ENCODE measurements at regions not wholly inside any gene's neighbourhood (a gene's known extent, or its start where the extent isn't known, plus 50 kb on each side); places are given as distances from the start of the nearest gene placed in this dataset.

DNA sequence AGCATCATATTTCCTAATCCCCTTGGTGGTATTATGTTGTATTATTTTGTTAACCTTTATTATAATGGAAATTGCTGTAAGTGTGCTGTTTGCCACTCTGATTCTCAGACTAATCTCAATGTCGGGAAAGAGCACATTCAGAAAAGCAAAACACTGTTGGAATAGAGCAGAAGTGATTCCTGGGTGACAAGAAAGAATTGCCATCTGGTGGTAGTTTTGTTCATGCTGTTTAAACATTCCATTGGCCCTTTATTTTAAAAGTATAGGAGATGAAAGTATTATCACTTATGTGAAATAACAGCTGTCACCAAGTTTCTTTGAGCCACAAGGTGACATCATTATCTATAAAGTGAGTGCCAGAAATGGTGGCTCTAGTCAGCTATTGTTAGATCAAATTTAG lies 301.3 kb upstream of the SGCD start:
- Histone ChIP-seq H3K9me1 (replicated peaks; ENCODE audit: control insufficient read depth, extremely low read depth, insufficient read depth, low read length) (no peaks in the 10 kb centered on the region), H3K4me1 (ENCODE audit: control insufficient read depth, extremely low read depth, insufficient read depth, low read length) (no peaks in the 10 kb centered on the region), H3K9me3 (replicated peaks; ENCODE audit: control insufficient read depth, insufficient read depth, low read length) (peaks cover 6% of the 10 kb centered on the region), H3K79me2 (ENCODE audit: control insufficient read depth, insufficient read depth, low read length) (no peaks in the 10 kb centered on the region), H3K4me2 (ENCODE audit: insufficient read depth, low read length) (no peak overlapping the region), H3K27ac (ENCODE audit: insufficient read depth, low read depth, low read length) (no peak overlapping the region), H4K20me1 (replicated peaks; ENCODE audit: control insufficient read depth, extremely low read depth, insufficient read depth, low read length) (no peaks in the 10 kb centered on the region), H3K27me3 (ENCODE audit: control insufficient read depth in 2 of 2, insufficient read depth in 2 of 2, low read length in 2 of 2) (no peaks in the 10 kb centered on the region), H2AFZ (ENCODE audit: low read depth, low read length) (no peak overlapping the region), H3K36me3 (ENCODE audit: control insufficient read depth in 2 of 2, extremely low read depth in 1 of 2, insufficient read depth in 2 of 2, low read length in 2 of 2) (no peaks in the 10 kb centered on the region), H3K9ac (replicated peaks; ENCODE audit: extremely low read depth, insufficient read depth, low read length) (no peak overlapping the region), H3K4me3 (replicated peaks in 1 of 3; ENCODE audit: insufficient read depth in 1 of 3, low read depth in 1 of 3, low read length in 3 of 3) (no peak overlapping the region)
- intact Hi-C loops (cut with micrococcal nuclease) (no loop called here), dilution Hi-C loops (cut with MboI; ENCODE audit: extremely low pct_ligation_motif_present, low sequenced_read_pairs) (no loop called here)
- POLR2A ChIA-PET, result no interaction called here
- FAIRE-seq, result no peak
- BruUV-seq (replicated peaks), result no TSS peak
- TF ChIP-seq, protein P1, sequence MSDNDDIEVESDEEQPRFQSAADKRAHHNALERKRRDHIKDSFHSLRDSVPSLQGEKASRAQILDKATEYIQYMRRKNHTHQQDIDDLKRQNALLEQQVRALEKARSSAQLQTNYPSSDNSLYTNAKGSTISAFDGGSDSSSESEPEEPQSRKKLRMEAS (IDR thresholded peaks at IDR 0.05; ENCODE audit: insufficient read depth, insufficient read length), result no peak
- TF ChIP-seq EZH2 (IDR thresholded peaks at IDR 0.05; ENCODE audit: borderline replicate concordance, low read depth, low read length, severe bottlenecking), result no peak
- no peak for TF ChIP-seq GATA2 (IDR thresholded peaks at IDR 0.05; ENCODE audit: insufficient read depth, insufficient read length, low read depth, low read length)
- no peak for TF ChIP-seq FOS (IDR thresholded peaks at IDR 0.05; ENCODE audit: borderline replicate concordance, insufficient read depth, low read length)
- no peak for TF ChIP-seq JUN (IDR thresholded peaks at IDR 0.05; ENCODE audit: borderline replicate concordance, insufficient read depth, insufficient read length, low read depth)
- TF ChIP-seq POLR2AphosphoS5 (IDR thresholded peaks at IDR 0.05; ENCODE audit: insufficient read depth, low read depth, low read length), result no peak
- TF ChIP-seq, protein P2, sequence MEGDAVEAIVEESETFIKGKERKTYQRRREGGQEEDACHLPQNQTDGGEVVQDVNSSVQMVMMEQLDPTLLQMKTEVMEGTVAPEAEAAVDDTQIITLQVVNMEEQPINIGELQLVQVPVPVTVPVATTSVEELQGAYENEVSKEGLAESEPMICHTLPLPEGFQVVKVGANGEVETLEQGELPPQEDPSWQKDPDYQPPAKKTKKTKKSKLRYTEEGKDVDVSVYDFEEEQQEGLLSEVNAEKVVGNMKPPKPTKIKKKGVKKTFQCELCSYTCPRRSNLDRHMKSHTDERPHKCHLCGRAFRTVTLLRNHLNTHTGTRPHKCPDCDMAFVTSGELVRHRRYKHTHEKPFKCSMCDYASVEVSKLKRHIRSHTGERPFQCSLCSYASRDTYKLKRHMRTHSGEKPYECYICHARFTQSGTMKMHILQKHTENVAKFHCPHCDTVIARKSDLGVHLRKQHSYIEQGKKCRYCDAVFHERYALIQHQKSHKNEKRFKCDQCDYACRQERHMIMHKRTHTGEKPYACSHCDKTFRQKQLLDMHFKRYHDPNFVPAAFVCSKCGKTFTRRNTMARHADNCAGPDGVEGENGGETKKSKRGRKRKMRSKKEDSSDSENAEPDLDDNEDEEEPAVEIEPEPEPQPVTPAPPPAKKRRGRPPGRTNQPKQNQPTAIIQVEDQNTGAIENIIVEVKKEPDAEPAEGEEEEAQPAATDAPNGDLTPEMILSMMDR (IDR thresholded peaks at IDR 0.05; ENCODE audit: extremely low read depth in 1 of 2, insufficient read depth in 1 of 2, low read depth in 1 of 2, low read length in 2 of 2), result no peak
- no peak for TF ChIP-seq MYC (IDR thresholded peaks at IDR 0.05; ENCODE audit: low read depth, low read length)
- TF ChIP-seq POLR2A (IDR thresholded peaks at IDR 0.05; ENCODE audit: low read depth, low read length), result no peak
- CTCF ChIA-PET, result no interaction called here
- DNase-seq (ENCODE audit: low read depth, low spot score), result no peak

All from endothelial cell of umbilical vein (primary cell).